ENCODE measurements at regions not wholly inside any gene's neighbourhood (a gene's known extent, or its start where the extent isn't known, plus 50 kb on each side); places are given as distances from the start of the nearest gene placed in this dataset.

DNA sequence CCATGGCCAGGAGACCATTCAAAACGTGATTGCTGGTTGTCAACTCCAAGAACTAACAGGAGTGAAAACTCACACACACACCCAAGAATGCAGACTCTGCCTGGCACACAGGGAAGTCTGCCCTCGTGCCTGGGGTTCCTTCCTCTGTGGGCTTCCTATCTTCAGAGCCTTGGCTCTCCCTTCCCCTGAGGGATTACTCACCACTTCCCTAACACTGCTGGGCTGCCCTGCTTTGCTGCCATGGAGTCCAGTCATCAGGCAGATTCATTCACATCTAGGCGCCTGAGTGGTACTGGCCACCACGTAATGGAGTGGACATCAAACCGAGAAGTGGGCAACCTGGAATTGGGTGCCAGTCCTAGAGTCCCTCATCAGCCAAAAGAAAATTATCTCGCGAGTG is 76.4 kb upstream of the PRSS3 start:
- TF ChIP-seq, protein P1, sequence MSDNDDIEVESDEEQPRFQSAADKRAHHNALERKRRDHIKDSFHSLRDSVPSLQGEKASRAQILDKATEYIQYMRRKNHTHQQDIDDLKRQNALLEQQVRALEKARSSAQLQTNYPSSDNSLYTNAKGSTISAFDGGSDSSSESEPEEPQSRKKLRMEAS (IDR thresholded peaks at IDR 0.05) = peak; percentile 17
- no peak for TF ChIP-seq ATF3 (IDR thresholded peaks at IDR 0.05)
- no peak for DNase-seq (ENCODE audit: low spot score)
- H3K4me1 ChIP-seq (ENCODE audit: control insufficient read depth in 4 of 4, insufficient read depth in 4 of 4, low read length in 3 of 4) = peaks cover 0 to 5% (median 1%) of the 10 kb centered on the region in 4 donors
- no peak overlapping the region for H3K27ac ChIP-seq (ENCODE audit: low read depth in 1 of 2, low read length in 2 of 2)
- no peak overlapping the region for H3K9ac ChIP-seq (ENCODE audit: low read depth in 1 of 2, low read length in 2 of 2)
- H3K9me3 ChIP-seq (ENCODE audit: control insufficient read depth in 4 of 4, low read length in 3 of 4) = no peaks in the 10 kb centered on the region
- H3K4me3 ChIP-seq (ENCODE audit: low read depth in 1 of 3, low read length in 3 of 3) = no peak overlapping the region
- 68% methylated on average over 7 of the region's 7 CpGs for WGBS
- H3K27me3 ChIP-seq (ENCODE audit: control insufficient read depth in 4 of 4, insufficient read depth in 4 of 4, low read length in 3 of 4) = no peaks in the 10 kb centered on the region
- no peaks in the 10 kb centered on the region for H3K36me3 ChIP-seq (ENCODE audit: control insufficient read depth in 4 of 4, insufficient read depth in 3 of 4, low read depth in 1 of 4, low read length in 3 of 4)

DNA sequence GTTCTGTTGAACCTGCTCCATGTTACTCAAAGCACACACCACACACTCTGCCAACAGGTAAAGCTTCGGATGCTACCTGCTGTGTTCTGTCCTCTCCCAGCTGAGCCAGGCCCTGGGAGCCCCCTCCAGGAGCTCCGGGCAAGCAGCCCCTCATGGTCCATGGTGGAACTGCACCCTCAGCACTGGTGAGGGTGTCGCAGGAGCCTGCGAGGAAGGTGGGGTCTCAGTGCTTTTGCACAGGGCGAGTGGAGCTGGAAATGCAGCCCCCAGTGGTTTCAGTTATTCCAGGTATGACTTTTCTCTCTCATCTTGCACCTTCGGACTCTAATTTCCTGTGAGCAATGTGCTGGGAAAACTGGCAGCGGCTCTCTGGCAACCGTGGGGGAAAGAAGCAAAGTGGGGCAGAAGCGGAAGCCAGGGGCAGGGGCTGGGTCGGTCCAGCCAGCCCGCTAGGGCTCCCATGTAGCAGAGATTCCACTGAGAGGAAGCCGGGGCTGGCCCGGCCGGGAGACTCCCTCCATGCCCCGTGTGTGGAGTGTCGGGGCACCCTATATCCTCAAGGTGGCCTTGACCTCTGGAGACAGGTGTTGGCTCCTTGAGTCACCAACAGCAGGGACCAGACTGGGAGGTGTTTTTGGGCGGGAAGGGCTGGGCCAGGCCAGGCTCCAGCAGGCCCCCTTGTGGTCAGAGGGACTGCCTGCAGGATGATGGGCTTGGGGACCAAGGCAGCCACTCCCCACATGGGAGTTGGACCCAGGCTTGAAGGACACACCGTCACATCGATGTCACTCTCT is 75.6 kb upstream of the PRSS3 start:
- Histone ChIP-seq H3K4me1 (ENCODE audit: control insufficient read depth in 4 of 4, insufficient read depth in 4 of 4, low read length in 3 of 4) (peaks cover 0 to 5% (median 1%) of the 10 kb centered on the region in 4 donors), H3K27me3 (ENCODE audit: control insufficient read depth in 4 of 4, insufficient read depth in 4 of 4, low read length in 3 of 4) (no peaks in the 10 kb centered on the region), H3K36me3 (ENCODE audit: control insufficient read depth in 4 of 4, insufficient read depth in 3 of 4, low read depth in 1 of 4, low read length in 3 of 4) (no peaks in the 10 kb centered on the region), H3K27ac (ENCODE audit: low read depth in 1 of 2, low read length in 2 of 2) (no peak overlapping the region), H3K4me3 (ENCODE audit: low read depth in 1 of 3, low read length in 3 of 3) (no peak overlapping the region), H3K9me3 (ENCODE audit: control insufficient read depth in 4 of 4, low read length in 3 of 4) (no peaks in the 10 kb centered on the region), H3K9ac (ENCODE audit: low read depth in 1 of 2, low read length in 2 of 2) (no peak overlapping the region)
- TF ChIP-seq, protein P2, sequence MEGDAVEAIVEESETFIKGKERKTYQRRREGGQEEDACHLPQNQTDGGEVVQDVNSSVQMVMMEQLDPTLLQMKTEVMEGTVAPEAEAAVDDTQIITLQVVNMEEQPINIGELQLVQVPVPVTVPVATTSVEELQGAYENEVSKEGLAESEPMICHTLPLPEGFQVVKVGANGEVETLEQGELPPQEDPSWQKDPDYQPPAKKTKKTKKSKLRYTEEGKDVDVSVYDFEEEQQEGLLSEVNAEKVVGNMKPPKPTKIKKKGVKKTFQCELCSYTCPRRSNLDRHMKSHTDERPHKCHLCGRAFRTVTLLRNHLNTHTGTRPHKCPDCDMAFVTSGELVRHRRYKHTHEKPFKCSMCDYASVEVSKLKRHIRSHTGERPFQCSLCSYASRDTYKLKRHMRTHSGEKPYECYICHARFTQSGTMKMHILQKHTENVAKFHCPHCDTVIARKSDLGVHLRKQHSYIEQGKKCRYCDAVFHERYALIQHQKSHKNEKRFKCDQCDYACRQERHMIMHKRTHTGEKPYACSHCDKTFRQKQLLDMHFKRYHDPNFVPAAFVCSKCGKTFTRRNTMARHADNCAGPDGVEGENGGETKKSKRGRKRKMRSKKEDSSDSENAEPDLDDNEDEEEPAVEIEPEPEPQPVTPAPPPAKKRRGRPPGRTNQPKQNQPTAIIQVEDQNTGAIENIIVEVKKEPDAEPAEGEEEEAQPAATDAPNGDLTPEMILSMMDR (IDR thresholded peaks at IDR 0.05; ENCODE audit: low read depth, low read length, missing input control) = peak; percentile 49
- TF ChIP-seq YY1 (IDR thresholded peaks at IDR 0.05) (no peak), RAD21 (IDR thresholded peaks at IDR 0.05) (peak in 1 of 2 donors; percentile 57)
- peak; percentile 50 for DNase-seq (ENCODE audit: low spot score)
- WGBS = 30% methylated on average over 19 of the region's 19 CpGs

DNA sequence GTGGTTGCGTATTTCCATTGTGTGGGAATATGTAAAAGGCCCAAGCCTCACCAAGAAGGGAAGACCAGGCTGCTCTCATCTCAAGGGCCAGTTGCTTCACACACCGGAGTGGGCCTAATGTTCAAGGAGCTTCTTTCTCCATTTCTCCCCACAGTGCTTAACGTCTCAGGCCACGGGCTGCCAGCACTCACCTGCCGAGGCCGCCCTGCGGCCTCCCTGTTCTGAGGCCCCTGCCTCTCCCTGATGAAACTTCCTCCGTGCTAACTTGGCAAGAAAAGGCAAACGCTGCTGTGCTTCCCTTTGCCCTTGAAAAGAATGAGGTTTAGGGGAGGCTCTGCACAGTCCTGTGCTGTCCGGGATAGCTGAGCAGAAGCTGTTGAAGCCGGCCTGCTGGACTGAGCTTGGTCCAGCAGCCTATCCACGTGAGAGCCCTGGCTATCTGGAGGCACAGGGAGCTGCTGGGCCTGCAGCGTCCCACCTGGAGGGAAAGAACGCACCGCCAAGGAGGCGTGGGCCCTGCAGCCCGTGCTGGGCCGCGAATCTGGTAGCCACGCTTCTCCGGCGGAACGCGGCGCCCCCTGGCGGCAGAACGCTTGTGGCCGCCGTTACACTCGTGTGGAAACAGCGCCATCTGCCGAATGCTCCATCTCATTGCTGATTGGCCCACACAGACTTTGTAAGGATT is 73.5 kb upstream of the PRSS3 start:
- WGBS = 26% methylated on average over 32 of the region's 32 CpGs
- H3K27me3 ChIP-seq (ENCODE audit: control insufficient read depth in 4 of 4, insufficient read depth in 4 of 4, low read length in 3 of 4) = no peaks in the 10 kb centered on the region
- peaks cover 0 to 5% (median 1%) of the 10 kb centered on the region in 4 donors for H3K4me1 ChIP-seq (ENCODE audit: control insufficient read depth in 4 of 4, insufficient read depth in 4 of 4, low read length in 3 of 4)
- H3K4me3 ChIP-seq (ENCODE audit: low read depth in 1 of 3, low read length in 3 of 3) = no peak overlapping the region
- TF ChIP-seq, protein P2 (IDR thresholded peaks at IDR 0.05; ENCODE audit: low read depth, low read length, missing input control) = peak; percentile 100
- TF ChIP-seq RAD21 (IDR thresholded peaks at IDR 0.05) (peak; percentile 97 to 99), SP1 (IDR thresholded peaks at IDR 0.05) (no peak)
- H3K36me3 ChIP-seq (ENCODE audit: control insufficient read depth in 4 of 4, insufficient read depth in 3 of 4, low read depth in 1 of 4, low read length in 3 of 4) = no peaks in the 10 kb centered on the region
- DNase-seq (ENCODE audit: low spot score) = peak; percentile 96
- no peak overlapping the region for H3K9ac ChIP-seq (ENCODE audit: low read depth in 1 of 2, low read length in 2 of 2)
- H3K27ac ChIP-seq (ENCODE audit: low read depth in 1 of 2, low read length in 2 of 2) = no peak overlapping the region
- H3K9me3 ChIP-seq (ENCODE audit: control insufficient read depth in 4 of 4, low read length in 3 of 4) = no peaks in the 10 kb centered on the region
